CD14-positive monocyte (primary cell): ENCODE measurements at regions not wholly inside any gene's neighbourhood (a gene's known extent, or its start where the extent isn't known, plus 50 kb on each side); places are given as distances from the start of the nearest gene placed in this dataset.

Experiments used
- DNase-seq, 3 donors: peaks; one replicate each; pipeline ENCODE4 v3.0.0-alpha.2; 2011 to 2022
- H2AFZ ChIP-seq: 2 replicates; pipeline ENCODE4 v1.6.0; 2012; ENCODE audit warnings: mild to moderate bottlenecking, low read depth, low read length, inconsistent platforms; ENCODE audit not compliant: insufficient read depth, poor library complexity, severe bottlenecking
- H3K27ac ChIP-seq, 2 donors: 1 replicate in 1 of 2; 2 replicates in 1 of 2; pipeline ENCODE4 v1.5.1; 2012 to 2013; ENCODE audit warnings: low read length in 2 of 2, control low read depth in 1 of 2, inconsistent platforms in 1 of 2, low read depth in 1 of 2, mild to moderate bottlenecking in 1 of 2
- H3K27me3 ChIP-seq, 2 donors: one replicate each; pipeline versions ENCODE4 v1.6.0 to v1.6.1; 2011 to 2013; ENCODE audit warnings: low read length in 2 of 2; ENCODE audit not compliant: control insufficient read depth in 2 of 2, insufficient read depth in 2 of 2
- H3K36me3 ChIP-seq, 2 donors: replicated peaks in 1 of 2; 1 replicate in 1 of 2; 2 replicates in 1 of 2; pipeline versions ENCODE4 v1.5.1 to v1.6.1; 2012 to 2013; ENCODE audit warnings: low read length in 2 of 2, control low read depth in 1 of 2, inconsistent platforms in 1 of 2, mild to moderate bottlenecking in 1 of 2; ENCODE audit not compliant: insufficient read depth in 2 of 2, control insufficient read depth in 1 of 2
- H3K4me1 ChIP-seq, 2 donors: 1 replicate in 1 of 2; 2 replicates in 1 of 2; pipeline versions ENCODE4 v1.5.1 to v1.6.1; 2012 to 2013; ENCODE audit warnings: low read length in 2 of 2, control low read depth in 1 of 2, inconsistent platforms in 1 of 2, mild to moderate bottlenecking in 1 of 2, moderate library complexity in 1 of 2; ENCODE audit not compliant: insufficient read depth in 2 of 2, control insufficient read depth in 1 of 2
- H3K4me2 ChIP-seq: replicated peaks from 2 replicates; pipeline ENCODE3; 2012; ENCODE audit warnings: low read length, moderate library complexity, mild to moderate bottlenecking; ENCODE audit not compliant: poor library complexity, severe bottlenecking; ENCODE audit errors: extremely low read depth
- H3K4me3 ChIP-seq, 3 experiments: fragments of 200-600 bp in 1 of 3; sonication (generic) in 1 of 3; replicated peaks in 1 of 3; 1 replicate in 2 of 3; 2 replicates in 1 of 3; pipeline ENCODE4 v1.5.1; 2011 to 2013; ENCODE audit warnings: low read length in 3 of 3, mild to moderate bottlenecking in 3 of 3, control low read depth in 2 of 3, low read depth in 2 of 3, inconsistent platforms in 1 of 3, moderate library complexity in 1 of 3
- H3K79me2 ChIP-seq: 2 replicates; pipeline ENCODE4 v1.6.0; 2012; ENCODE audit warnings: mild to moderate bottlenecking, control low read depth, inconsistent platforms, low read length, moderate library complexity; ENCODE audit not compliant: insufficient read depth
- H3K9ac ChIP-seq: 2 replicates; pipeline ENCODE4 v1.6.0; 2017; ENCODE audit warnings: low read length, mild to moderate bottlenecking; ENCODE audit not compliant: insufficient read depth, poor library complexity, severe bottlenecking
- H3K9me3 ChIP-seq, 2 donors: replicated peaks in 1 of 2; 1 replicate in 1 of 2; 2 replicates in 1 of 2; pipeline versions ENCODE4 v1.5.1 to v1.6.1; 2012 to 2013; ENCODE audit warnings: low read length in 2 of 2, control low read depth in 1 of 2; ENCODE audit not compliant: control insufficient read depth in 1 of 2, insufficient read depth in 1 of 2
- H4K20me1 ChIP-seq: 2 replicates; pipeline ENCODE4 v1.6.0; 2012; ENCODE audit warnings: mild to moderate bottlenecking, low read length, control low read depth, moderate library complexity; ENCODE audit not compliant: insufficient read depth
- H3K27ac Mint-ChIP-seq, 7 donors: one replicate each; pipeline ENCODE4 v1.8.0; 2020; ENCODE audit warnings: mild to moderate bottlenecking in 7 of 7, mixed read lengths in 7 of 7, moderate library complexity in 6 of 7, inconsistent platforms in 2 of 7
- H3K27me3 Mint-ChIP-seq, 3 donors: one replicate each; pipeline ENCODE4 v1.8.0; 2021 to 2022; ENCODE audit warnings: low read depth in 3 of 3, mild to moderate bottlenecking in 3 of 3, mixed read lengths in 3 of 3, moderate library complexity in 3 of 3, inconsistent platforms in 1 of 3
- H3K36me3 Mint-ChIP-seq, 2 donors: one replicate each; pipeline ENCODE4 v1.8.0; 2020; ENCODE audit warnings: mixed read lengths in 2 of 2, inconsistent platforms in 1 of 2, mild to moderate bottlenecking in 1 of 2
- H3K4me1 Mint-ChIP-seq: one replicate; pipeline ENCODE4 v1.8.0; 2020; ENCODE audit warnings: mild to moderate bottlenecking, mixed read lengths
- H3K4me3 Mint-ChIP-seq, 2 donors: one replicate each; pipeline ENCODE4 v1.8.0; 2020; ENCODE audit warnings: mild to moderate bottlenecking in 2 of 2, mixed read lengths in 2 of 2, moderate library complexity in 1 of 2
- H3K9me3 Mint-ChIP-seq, 7 donors: one replicate each; pipeline ENCODE4 v1.8.0; 2020 to 2022; ENCODE audit warnings: mixed read lengths in 7 of 7, mild to moderate bottlenecking in 6 of 7, moderate library complexity in 6 of 7, inconsistent platforms in 2 of 7
- CTCF ChIP-seq: fragments of 200-600 bp; IDR thresholded peaks from one replicate; pipeline ENCODE4 v1.8.0; 2022; ENCODE audit warnings: antibody characterized with exemption, mild to moderate bottlenecking
- WGBS: methylation state at CpG from one replicate; pipeline ENCODE4 v1.1.5; 2013; ENCODE audit warnings: missing lambda C conversion rate; ENCODE audit not compliant: insufficient coverage; 5-methylcytosine and 5-hydroxymethylcytosine counted together
- intact Hi-C, 2 donors: fragments of 100-400 bp; cut with micrococcal nuclease; formaldehyde crosslinking; loops; one replicate each; pipeline versions ENCODE4 v1.15.0 to v1.15.1; 2023

- no peaks in the 10 kb centered on the region for H3K79me2 ChIP-seq
- Mint-ChIP-seq H3K9me3 (peaks cover 0 to 2% (median 0%) of the 10 kb centered on the region in 7 donors), H3K36me3 (no peaks in the 10 kb centered on the region), H3K27me3 (peaks cover 0 to 5% (median 5%) of the 10 kb centered on the region in 3 donors), H3K27ac (peak overlapping the region in 1 of 7 donors; percentile 22), H3K4me3 (no peak overlapping the region), H3K4me1 (no peaks in the 10 kb centered on the region)
- DNase-seq: no peak
- WGBS: 100% methylated on average over 1 of the region's 4 CpGs
- no peaks in the 10 kb centered on the region for H4K20me1 ChIP-seq
- H3K36me3 ChIP-seq: no peaks in the 10 kb centered on the region
- no peaks in the 10 kb centered on the region for H3K27me3 ChIP-seq
- H3K4me1 ChIP-seq: no peaks in the 10 kb centered on the region
- H3K9me3 ChIP-seq: no peaks in the 10 kb centered on the region
- no peak overlapping the region for H3K9ac ChIP-seq
- no peak overlapping the region for H3K27ac ChIP-seq
- H2AFZ ChIP-seq: no peak overlapping the region
- no peak overlapping the region for H3K4me2 ChIP-seq
- intact Hi-C loops: no loop called here
- no peak for TF ChIP-seq CTCF
- no peak overlapping the region for H3K4me3 ChIP-seq
Measured at GRCh38 chr10:3683560-3683959, 101.4 kb downstream of the KLF6 start.

DNA sequence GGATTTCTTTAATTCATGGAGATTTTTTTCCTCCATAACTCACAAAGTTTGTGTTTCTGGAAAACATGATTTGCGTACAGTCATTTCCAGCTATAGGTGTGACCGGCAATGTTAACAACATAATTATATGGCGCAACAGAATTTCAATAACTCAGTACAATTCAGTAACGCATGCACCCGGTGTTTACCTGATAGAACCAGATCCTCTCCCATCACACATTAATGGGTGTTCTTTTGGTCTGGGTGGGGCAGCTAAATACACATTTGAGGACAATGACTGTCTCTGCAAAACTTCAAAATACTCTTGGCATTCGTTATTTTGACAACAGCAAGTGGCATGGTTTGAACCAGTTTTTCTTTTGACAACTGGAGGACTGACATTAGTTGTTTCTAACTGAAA is 102.3 kb downstream of the KLF6 start:
- Histone ChIP-seq H3K27ac (no peak overlapping the region), H3K27me3 (no peaks in the 10 kb centered on the region), H3K9me3 (no peaks in the 10 kb centered on the region), H2AFZ (no peak overlapping the region), H3K79me2 (no peaks in the 10 kb centered on the region), H4K20me1 (no peaks in the 10 kb centered on the region), H3K4me2 (no peak overlapping the region), H3K4me1 (no peaks in the 10 kb centered on the region), H3K4me3 (no peak overlapping the region), H3K9ac (no peak overlapping the region), H3K36me3 (no peaks in the 10 kb centered on the region)
- no peak for DNase-seq
- intact Hi-C loops: no loop called here
- no peaks in the 10 kb centered on the region for H3K4me1 Mint-ChIP-seq
- H3K4me3 Mint-ChIP-seq: no peak overlapping the region
- H3K36me3 Mint-ChIP-seq: no peaks in the 10 kb centered on the region
- H3K27me3 Mint-ChIP-seq: peaks cover 2 to 5% (median 5%) of the 10 kb centered on the region in 3 donors
- peaks cover 0 to 2% (median 0%) of the 10 kb centered on the region in 7 donors for H3K9me3 Mint-ChIP-seq
- TF ChIP-seq CTCF: no peak
- H3K27ac Mint-ChIP-seq: no peak overlapping the region
- 100% methylated on average over 2 of the region's 6 CpGs for WGBS
